H1 (cell line): ENCODE measurements at regions not wholly inside any gene's neighbourhood (a gene's known extent, or its start where the extent isn't known, plus 50 kb on each side); places are given as distances from the start of the nearest gene placed in this dataset.

Experiments
- CTCF ChIA-PET: fragments of 300-600 bp; sonication (Branson Sonifier 250); formaldehyde crosslinking; loops from one replicate; lab custom pipeline; 2021; ENCODE audit not compliant: partially characterized antibody; lab: Charles Lee
- POLR2A ChIA-PET: fragments of 300-600 bp; sonication (Branson Sonifier 250); formaldehyde crosslinking; loops from one replicate; lab custom pipeline; 2021; ENCODE audit warnings: inconsistent platforms; ENCODE audit not compliant: partially characterized antibody; lab: Charles Lee
- DNase-seq, 2 experiments: peaks; one replicate each; pipeline versions ENCODE4 v3.0.0 to v3.0.0-alpha.2; 2010 to 2022; ENCODE audit warnings: low spot score in 2 of 2, low read depth in 1 of 2, mixed read lengths in 1 of 2
- FAIRE-seq: peaks from 2 replicates; lab custom pipeline; 2011; peaks lifted over from hg19 to GRCh38; lab: Jason Lieb, UNC
- H2AFZ ChIP-seq: 2 replicates; pipeline ENCODE4 v1.8.1; 2012; ENCODE audit warnings: low read length, inconsistent platforms
- H2AK5ac ChIP-seq: 2 replicates; pipeline ENCODE4 v1.6.1; 2013; ENCODE audit warnings: low read depth, low read length
- H2BK120ac ChIP-seq: replicated peaks from 2 replicates; pipeline ENCODE3; 2013; ENCODE audit warnings: low read depth, low read length, inconsistent platforms
- H2BK12ac ChIP-seq: 2 replicates; pipeline ENCODE4 v1.6.1; 2013; ENCODE audit warnings: low read depth, low read length
- H2BK15ac ChIP-seq: 2 replicates; pipeline ENCODE4 v1.6.1; 2013; ENCODE audit warnings: low read length
- H2BK20ac ChIP-seq: 2 replicates; pipeline ENCODE4 v1.6.1; 2013; ENCODE audit warnings: low read length
- H2BK5ac ChIP-seq: 2 replicates; pipeline ENCODE4 v1.6.1; 2013; ENCODE audit warnings: low read depth, low read length
- H3K14ac ChIP-seq: 2 replicates; pipeline ENCODE4 v1.6.1; 2013; ENCODE audit warnings: inconsistent platforms; ENCODE audit not compliant: insufficient read length
- H3K18ac ChIP-seq: 2 replicates; pipeline ENCODE4 v1.6.1; 2013; ENCODE audit warnings: low read length; ENCODE audit errors: extremely low read depth
- H3K23ac ChIP-seq: 2 replicates; pipeline ENCODE4 v1.6.1; 2013; ENCODE audit warnings: inconsistent platforms; ENCODE audit not compliant: insufficient read length
- H3K23me2 ChIP-seq: 2 replicates; pipeline ENCODE4 v1.6.1; 2013; ENCODE audit warnings: low read depth, low read length
- H3K27ac ChIP-seq: 2 replicates; pipeline ENCODE4 v1.6.1; 2011; ENCODE audit warnings: low read depth, low read length, inconsistent platforms
- H3K27me3 ChIP-seq, 4 experiments: replicated peaks in 1 of 4; 1 replicate in 1 of 4; 2 replicates in 3 of 4; pipeline versions ENCODE4 v1.6.1 to v1.8.1; 2011 to 2013; ENCODE audit warnings: low read length in 3 of 4, mild to moderate bottlenecking in 3 of 4, inconsistent platforms in 2 of 4, mixed read lengths in 2 of 4, moderate library complexity in 1 of 4; ENCODE audit not compliant: control insufficient read depth in 3 of 4, insufficient read depth in 3 of 4; ENCODE audit errors: extremely low read depth in 1 of 4
- H3K36me3 ChIP-seq, 4 experiments: 2 replicates each; pipeline versions ENCODE4 v1.6.1 to v1.8.1; 2011 to 2013; ENCODE audit warnings: mild to moderate bottlenecking in 4 of 4, low read length in 3 of 4, moderate library complexity in 2 of 4, control low read depth in 1 of 4, inconsistent platforms in 1 of 4; ENCODE audit not compliant: insufficient read depth in 4 of 4, control insufficient read depth in 2 of 4
- H3K4ac ChIP-seq: replicated peaks from 2 replicates; pipeline ENCODE3; 2013; ENCODE audit warnings: low read length, low read depth, mixed read lengths, inconsistent platforms; ENCODE audit not compliant: insufficient read length
- H3K4me1 ChIP-seq, 4 experiments: replicated peaks in 1 of 4; 1 replicate in 1 of 4; 2 replicates in 3 of 4; pipeline versions ENCODE4 v1.6.1 to v1.8.1; 2011 to 2013; ENCODE audit warnings: low read length in 3 of 4, inconsistent platforms in 2 of 4, mixed read lengths in 1 of 4; ENCODE audit not compliant: insufficient read depth in 4 of 4, control insufficient read depth in 3 of 4
- H3K4me2 ChIP-seq, 2 experiments: 2 replicates each; pipeline versions ENCODE4 v1.6.1 to v1.8.1; 2011 to 2013; ENCODE audit warnings: low read depth in 2 of 2, low read length in 2 of 2, control low read depth in 1 of 2, inconsistent platforms in 1 of 2, mild to moderate bottlenecking in 1 of 2; ENCODE audit not compliant: insufficient read depth in 1 of 2
- H3K4me3 ChIP-seq, 4 experiments: fragments of 200-600, 300-600 bp in 1 of 4; sonication (generic), shearing (Covaris generic), sonication (Bioruptor Twin) in 1 of 4; 2 replicates each; pipeline versions ENCODE4 v1.5.1 to v1.8.1; 2011 to 2016; ENCODE audit warnings: low read length in 4 of 4, low read depth in 3 of 4, control low read depth in 2 of 4, inconsistent platforms in 2 of 4, mild to moderate bottlenecking in 2 of 4, mixed read lengths in 1 of 4, moderate library complexity in 1 of 4; ENCODE audit not compliant: insufficient read depth in 2 of 4; ENCODE audit errors: extremely low read depth in 1 of 4
- H3K56ac ChIP-seq: replicated peaks from 2 replicates; pipeline ENCODE3; 2013; ENCODE audit warnings: low read depth, mild to moderate bottlenecking, mixed read lengths, low read length, inconsistent platforms; ENCODE audit not compliant: insufficient read length
- H3K79me1 ChIP-seq: 2 replicates; pipeline ENCODE4 v1.6.1; 2013; ENCODE audit warnings: low read depth, low read length, control low read depth
- H3K79me2 ChIP-seq, 2 experiments: 2 replicates each; pipeline versions ENCODE4 v1.6.1 to v1.8.1; 2012 to 2013; ENCODE audit warnings: low read length in 2 of 2, mild to moderate bottlenecking in 2 of 2, inconsistent platforms in 1 of 2; ENCODE audit not compliant: insufficient read depth in 2 of 2, control insufficient read depth in 1 of 2
- H3K9ac ChIP-seq, 4 experiments: replicated peaks in 1 of 4; 1 replicate in 1 of 4; 2 replicates in 3 of 4; pipeline versions ENCODE4 v1.6.1 to v1.8.1; 2011 to 2013; ENCODE audit warnings: low read depth in 3 of 4, low read length in 3 of 4, control low read depth in 2 of 4, mild to moderate bottlenecking in 2 of 4, moderate library complexity in 2 of 4, inconsistent platforms in 1 of 4; ENCODE audit errors: extremely low read depth in 1 of 4
- H3K9me3 ChIP-seq, 2 experiments: 2 replicates each; pipeline versions ENCODE4 v1.6.1 to v1.8.1; 2012 to 2013; ENCODE audit warnings: mild to moderate bottlenecking in 2 of 2, moderate library complexity in 2 of 2, control low read depth in 1 of 2, inconsistent platforms in 1 of 2, low read depth in 1 of 2, low read length in 1 of 2, mixed read lengths in 1 of 2; ENCODE audit not compliant: insufficient read depth in 2 of 2
- H4K20me1 ChIP-seq, 2 experiments: replicated peaks in 1 of 2; 2 replicates each; pipeline versions ENCODE3 to v1.8.1; 2011 to 2013; ENCODE audit warnings: inconsistent platforms in 2 of 2, low read length in 2 of 2, mild to moderate bottlenecking in 1 of 2; ENCODE audit not compliant: insufficient read depth in 2 of 2, control insufficient read depth in 1 of 2
- H4K5ac ChIP-seq: 2 replicates; pipeline ENCODE4 v1.6.1; 2013; ENCODE audit warnings: low read length, low read depth, mixed read lengths, inconsistent platforms; ENCODE audit not compliant: insufficient read length
- H4K8ac ChIP-seq: 2 replicates; pipeline ENCODE4 v1.8.0; 2013; ENCODE audit warnings: mild to moderate bottlenecking, moderate library complexity, low read length, inconsistent platforms; ENCODE audit not compliant: insufficient read depth; ENCODE audit errors: extremely low read depth
- H4K91ac ChIP-seq: replicated peaks from 2 replicates; pipeline ENCODE3; 2013; ENCODE audit warnings: low read length, mixed read lengths, inconsistent platforms; ENCODE audit not compliant: insufficient read length
- CBX8 ChIP-seq: fragments of 300-800, 300-1000 bp; sonication (generic); IDR thresholded peaks from 2 replicates; pipeline ENCODE4 v1.7.1; 2016; ENCODE audit warnings: low read depth, low read length, borderline replicate concordance
- CHD2 ChIP-seq: IDR thresholded peaks from 2 replicates; pipeline ENCODE4 v1.6.1; 2012; ENCODE audit warnings: low read length, improper control_type of control experiment
- EP300 ChIP-seq, 2 experiments: IDR thresholded peaks; 1 replicate in 1 of 2; 2 replicates in 1 of 2; pipeline ENCODE4 v1.6.1; 2011 to 2012; ENCODE audit warnings: low read depth in 2 of 2, low read length in 2 of 2, mild to moderate bottlenecking in 2 of 2, borderline replicate concordance in 1 of 2, inconsistent platforms in 1 of 2, moderate library complexity in 1 of 2
- EZH2 ChIP-seq: fragments of 200-600 bp; sonication (generic); IDR thresholded peaks from 2 replicates; pipeline ENCODE4 v1.7.1; 2012; ENCODE audit warnings: low read depth, mild to moderate bottlenecking, moderate library complexity, low read length, inconsistent platforms; ENCODE audit not compliant: severe bottlenecking
- PHF8 ChIP-seq: fragments of 200-600 bp; sonication (generic); conservative IDR thresholded peaks from 2 replicates; pipeline ENCODE4 v1.7.1; 2012; ENCODE audit warnings: low read depth, mild to moderate bottlenecking, inconsistent platforms, low read length, moderate library complexity
- SP1 ChIP-seq: IDR thresholded peaks from 2 replicates; pipeline ENCODE4 v1.6.1; 2011; ENCODE audit warnings: low read depth, low read length
- ZNF274 ChIP-seq: IDR thresholded peaks from 2 replicates; pipeline ENCODE4 v1.7.0; 2012; ENCODE audit warnings: low read length, borderline replicate concordance; ENCODE audit errors: extremely low read depth
- WGBS, 2 experiments: shearing (Covaris generic) in 1 of 2; methylation state at CpG; one replicate each; pipeline versions ENCODE4 v1.1.6 to v1.1.7; 2013 to 2015; ENCODE audit warnings: low lambda C conversion rate in 2 of 2, mixed read lengths in 2 of 2, inconsistent platforms in 1 of 2, low coverage in 1 of 2, missing lambda C conversion rate in 1 of 2; ENCODE audit not compliant: insufficient replicate concordance in 2 of 2, insufficient coverage in 1 of 2, insufficient read length in 1 of 2; ENCODE audit errors: extremely low coverage in 1 of 2, missing lambda C conversion rate in 1 of 2; 5-methylcytosine and 5-hydroxymethylcytosine counted together

DNA sequence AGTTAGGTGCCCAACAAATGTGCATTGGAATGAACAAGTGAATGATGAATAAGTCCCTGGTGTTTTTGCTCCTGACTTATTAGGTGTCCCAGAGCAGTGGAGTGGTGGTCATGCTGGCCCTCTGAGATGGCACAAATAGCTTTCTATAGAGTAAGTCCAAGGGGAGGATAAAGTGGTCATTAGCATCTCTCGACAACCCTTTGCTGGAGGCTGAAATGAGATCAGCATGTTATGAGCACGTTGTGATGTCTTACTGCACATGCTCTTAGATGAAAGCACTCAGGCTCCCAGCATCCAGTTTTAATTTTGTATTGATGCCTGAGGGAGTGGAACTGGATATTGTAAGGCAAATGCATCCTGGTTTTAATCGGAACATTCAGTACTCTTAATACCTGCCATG lies 326.2 kb downstream of the RFC3 start:
- Histone ChIP-seq H4K91ac (no peak overlapping the region), H2BK120ac (no peak overlapping the region), H3K4me2 (no peak overlapping the region), H2AFZ (no peak overlapping the region), H3K79me1 (no peaks in the 10 kb centered on the region)
- POLR2A ChIA-PET, result no interaction called here
- TF ChIP-seq CBX8 (no peak), EP300 (IDR thresholded peaks at IDR 0.05; ENCODE audit: borderline replicate concordance in 1 of 2, low read depth in 2 of 2, low read length in 2 of 2) (no peak), SP1 (no peak), EZH2 (no peak), CHD2 (no peak), PHF8 (no peak), ZNF274 (no peak)
- TF ChIP-seq, all 59 proteins: peak for 0
- Histone ChIP-seq H3K79me2 (no peaks in the 10 kb centered on the region), H3K23ac (no peak overlapping the region), H3K9me3 (no peaks in the 10 kb centered on the region), H4K20me1 (no peaks in the 10 kb centered on the region), H4K8ac (no peak overlapping the region), H2BK5ac (no peak overlapping the region), H3K4ac (no peak overlapping the region), H2BK20ac (no peak overlapping the region), H4K5ac (no peak overlapping the region), H3K4me1 (peaks cover 0 to 6% (median 0%) of the 10 kb centered on the region in 4 experiments; a peak in 1 of 7 replicates), H2BK15ac (no peak overlapping the region), H3K23me2 (no peaks in the 10 kb centered on the region), H2AK5ac (no peak overlapping the region), H3K14ac (no peak overlapping the region), H3K18ac (no peak overlapping the region), H3K56ac (no peak overlapping the region), H3K4me3 (no peak overlapping the region), H3K9ac (no peak overlapping the region), H3K27ac (no peak overlapping the region), H2BK12ac (no peak overlapping the region), H3K27me3 (no peaks in the 10 kb centered on the region; a peak in 1 of 7 replicates), H3K36me3 (no peaks in the 10 kb centered on the region)
- DNase-seq (no peak), FAIRE-seq (no peak)
- CTCF ChIA-PET, result no interaction called here
- WGBS, 2 experiments, result 90% methylated on average over 3 of the region's 3 CpGs; no CpG with 5 or more reads in 1 of the 2 experiments
